ENCODE measurements at regions not wholly inside any gene's neighbourhood (a gene's known extent, or its start where the extent isn't known, plus 50 kb on each side); places are given as distances from the start of the nearest gene placed in this dataset.

DNA sequence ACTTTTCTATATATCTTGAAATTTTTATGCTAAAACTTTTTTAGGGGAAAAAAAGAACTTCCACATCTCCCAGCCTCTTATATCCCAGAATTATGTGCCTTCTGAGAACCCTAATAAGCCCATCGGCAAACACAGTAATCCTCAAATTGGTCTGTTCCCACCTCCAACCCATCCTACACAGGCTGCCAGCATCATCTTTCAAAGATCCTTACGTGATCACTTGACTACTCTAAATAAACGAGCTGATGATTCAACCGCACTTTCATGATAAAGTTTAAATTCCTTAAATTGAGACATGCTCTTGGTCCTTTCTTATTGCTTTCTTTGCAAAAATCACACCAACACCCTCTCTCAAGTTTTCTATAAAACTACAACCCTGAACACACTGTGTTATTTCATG is 52.5 kb downstream of the MPP7 start:
- TF ChIP-seq, protein P1, sequence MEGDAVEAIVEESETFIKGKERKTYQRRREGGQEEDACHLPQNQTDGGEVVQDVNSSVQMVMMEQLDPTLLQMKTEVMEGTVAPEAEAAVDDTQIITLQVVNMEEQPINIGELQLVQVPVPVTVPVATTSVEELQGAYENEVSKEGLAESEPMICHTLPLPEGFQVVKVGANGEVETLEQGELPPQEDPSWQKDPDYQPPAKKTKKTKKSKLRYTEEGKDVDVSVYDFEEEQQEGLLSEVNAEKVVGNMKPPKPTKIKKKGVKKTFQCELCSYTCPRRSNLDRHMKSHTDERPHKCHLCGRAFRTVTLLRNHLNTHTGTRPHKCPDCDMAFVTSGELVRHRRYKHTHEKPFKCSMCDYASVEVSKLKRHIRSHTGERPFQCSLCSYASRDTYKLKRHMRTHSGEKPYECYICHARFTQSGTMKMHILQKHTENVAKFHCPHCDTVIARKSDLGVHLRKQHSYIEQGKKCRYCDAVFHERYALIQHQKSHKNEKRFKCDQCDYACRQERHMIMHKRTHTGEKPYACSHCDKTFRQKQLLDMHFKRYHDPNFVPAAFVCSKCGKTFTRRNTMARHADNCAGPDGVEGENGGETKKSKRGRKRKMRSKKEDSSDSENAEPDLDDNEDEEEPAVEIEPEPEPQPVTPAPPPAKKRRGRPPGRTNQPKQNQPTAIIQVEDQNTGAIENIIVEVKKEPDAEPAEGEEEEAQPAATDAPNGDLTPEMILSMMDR (IDR thresholded peaks at IDR 0.05; ENCODE audit: low read depth, low read length, poor library complexity, severe bottlenecking) = no peak
- TF ChIP-seq EZH2phosphoT487 (IDR thresholded peaks at IDR 0.05; ENCODE audit: borderline replicate concordance, low read length) = no peak
